Bronchial epithelial cell (primary cell): ENCODE measurements at regions not wholly inside any gene's neighbourhood (a gene's known extent, or its start where the extent isn't known, plus 50 kb on each side); places are given as distances from the start of the nearest gene placed in this dataset.
A peak's percentile ranks its signal among the peaks of the same experiment; 100 is the strongest.

ENCODE experiments used
- DNase-seq: peaks from one replicate; pipeline ENCODE4 v3.0.0-alpha.2; 2010; ENCODE audit warnings: low read depth
- FAIRE-seq: peaks from 2 replicates; lab custom pipeline; 2011; peaks lifted over from hg19 to GRCh38; lab: Jason Lieb, UNC
- H3K27me3 ChIP-seq: 2 replicates; pipeline ENCODE4 v1.5.1; 2011; ENCODE audit warnings: low read length; ENCODE audit not compliant: control insufficient read depth, insufficient read depth
- H3K36me3 ChIP-seq: 2 replicates; pipeline ENCODE4 v1.5.1; 2011; ENCODE audit warnings: low read length; ENCODE audit not compliant: control insufficient read depth, insufficient read depth
- H3K4me3 ChIP-seq: 2 replicates; pipeline ENCODE4 v1.5.1; 2011; ENCODE audit warnings: mild to moderate bottlenecking, low read depth, low read length, control low read depth
- TF ChIP-seq, protein P1 (sequence below): IDR thresholded peaks from 2 replicates; pipeline ENCODE4 v1.5.1; 2011; ENCODE audit warnings: mild to moderate bottlenecking, moderate library complexity, low read length, control low read depth, inconsistent platforms; ENCODE audit not compliant: insufficient read depth, severe bottlenecking

DNA sequence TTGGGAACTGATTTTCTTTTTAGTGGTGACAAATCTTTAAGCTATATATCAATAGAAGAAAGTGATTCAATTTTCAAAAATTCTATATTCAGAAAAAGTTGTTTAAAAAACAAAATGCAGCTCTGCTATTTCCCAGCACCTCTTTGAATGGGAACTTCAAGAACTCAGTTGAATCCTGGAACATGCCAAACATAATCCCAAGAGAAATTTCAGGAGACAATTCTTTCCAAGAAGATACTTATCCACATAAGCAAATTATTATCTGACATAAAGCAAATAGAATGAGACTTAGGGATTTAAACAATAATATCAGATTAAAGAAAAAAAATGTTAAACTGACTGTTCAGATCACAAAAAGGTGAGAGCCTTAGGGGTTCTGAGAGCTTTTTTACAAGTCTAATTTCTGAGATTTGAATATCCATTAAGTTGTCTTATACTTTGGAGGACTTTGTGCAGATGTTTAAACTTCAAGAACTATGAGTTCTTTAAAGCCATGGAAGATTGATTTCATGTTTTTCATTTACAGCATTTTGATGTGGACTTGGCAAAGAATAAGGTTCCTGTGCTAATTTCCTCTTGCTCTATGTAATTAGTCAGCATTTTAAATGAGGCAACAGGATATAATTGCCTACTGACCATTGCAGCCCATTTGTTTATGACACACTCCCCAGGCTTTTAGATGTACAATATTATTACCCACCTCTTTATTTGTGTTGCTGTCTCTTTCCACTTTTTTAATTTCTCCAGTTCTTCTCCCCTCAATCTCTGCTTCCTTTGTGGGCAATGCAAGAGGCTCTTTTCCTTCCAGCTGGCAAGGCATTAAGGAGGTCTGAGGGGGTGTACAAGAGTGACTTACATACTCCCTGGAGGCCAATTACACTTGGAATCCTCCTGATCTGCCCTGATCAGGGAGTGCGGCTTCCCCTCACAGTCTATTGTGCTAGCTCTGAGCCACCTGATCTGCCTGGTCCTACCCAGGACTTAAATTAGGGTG lies 419.1 kb downstream of the NR2F1-AS1 start:
- no peaks in the 10 kb centered on the region for H3K27me3 ChIP-seq
- H3K4me3 ChIP-seq = no peak overlapping the region
- H3K36me3 ChIP-seq = no peaks in the 10 kb centered on the region
- DNase-seq (peak; percentile 84), FAIRE-seq (no peak)
- TF ChIP-seq, protein P1, sequence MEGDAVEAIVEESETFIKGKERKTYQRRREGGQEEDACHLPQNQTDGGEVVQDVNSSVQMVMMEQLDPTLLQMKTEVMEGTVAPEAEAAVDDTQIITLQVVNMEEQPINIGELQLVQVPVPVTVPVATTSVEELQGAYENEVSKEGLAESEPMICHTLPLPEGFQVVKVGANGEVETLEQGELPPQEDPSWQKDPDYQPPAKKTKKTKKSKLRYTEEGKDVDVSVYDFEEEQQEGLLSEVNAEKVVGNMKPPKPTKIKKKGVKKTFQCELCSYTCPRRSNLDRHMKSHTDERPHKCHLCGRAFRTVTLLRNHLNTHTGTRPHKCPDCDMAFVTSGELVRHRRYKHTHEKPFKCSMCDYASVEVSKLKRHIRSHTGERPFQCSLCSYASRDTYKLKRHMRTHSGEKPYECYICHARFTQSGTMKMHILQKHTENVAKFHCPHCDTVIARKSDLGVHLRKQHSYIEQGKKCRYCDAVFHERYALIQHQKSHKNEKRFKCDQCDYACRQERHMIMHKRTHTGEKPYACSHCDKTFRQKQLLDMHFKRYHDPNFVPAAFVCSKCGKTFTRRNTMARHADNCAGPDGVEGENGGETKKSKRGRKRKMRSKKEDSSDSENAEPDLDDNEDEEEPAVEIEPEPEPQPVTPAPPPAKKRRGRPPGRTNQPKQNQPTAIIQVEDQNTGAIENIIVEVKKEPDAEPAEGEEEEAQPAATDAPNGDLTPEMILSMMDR = no peak

DNA sequence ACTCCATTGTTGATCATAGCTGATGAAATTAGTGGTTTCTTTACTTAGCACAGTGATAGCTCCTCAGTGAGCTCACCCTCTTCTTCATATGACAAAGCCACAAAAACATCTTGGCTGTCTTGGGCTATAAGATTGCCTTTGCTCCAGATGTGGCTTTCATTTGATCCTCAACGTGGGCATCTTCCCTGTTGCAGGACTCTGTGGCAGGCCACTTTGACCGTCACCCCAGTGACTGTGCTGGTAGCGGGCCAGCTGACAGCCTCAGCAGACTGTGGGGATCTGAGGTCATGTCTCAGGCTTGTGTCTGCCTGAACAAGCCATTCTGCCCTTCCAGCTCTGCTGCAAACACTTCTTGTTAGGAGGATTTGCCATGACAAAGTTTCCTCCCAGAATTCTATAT lies 422.2 kb downstream of the NR2F1-AS1 start:
- Histone ChIP-seq H3K27me3 (no peaks in the 10 kb centered on the region), H3K36me3 (no peaks in the 10 kb centered on the region), H3K4me3 (no peak overlapping the region)
- FAIRE-seq (no peak), DNase-seq (peak; percentile 59)
- TF ChIP-seq, protein P1 = no peak

DNA sequence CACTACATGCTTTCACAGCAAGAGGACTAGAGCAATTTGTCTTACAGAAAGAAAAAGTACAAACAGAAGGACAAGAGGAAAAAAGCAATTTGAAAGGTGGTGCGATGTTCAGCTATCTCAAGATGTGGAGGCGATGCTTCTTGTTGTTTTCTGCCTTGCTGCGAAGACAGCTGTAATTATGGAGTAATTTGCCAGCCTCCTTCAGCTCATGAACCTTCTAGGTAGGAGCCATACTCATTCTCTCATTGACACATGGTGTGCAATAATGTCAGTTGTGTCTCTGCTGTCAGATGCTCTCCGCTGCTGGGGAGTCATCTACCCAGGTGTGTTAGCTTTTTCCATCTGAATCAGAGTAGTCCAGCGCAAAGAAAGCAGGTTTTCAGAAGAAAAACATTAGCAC lies 424.5 kb downstream of the NR2F1-AS1 start:
- Histone ChIP-seq H3K36me3 (no peaks in the 10 kb centered on the region), H3K27me3 (no peaks in the 10 kb centered on the region), H3K4me3 (no peak overlapping the region)
- TF ChIP-seq, protein P1 = no peak
- FAIRE-seq = no peak
- DNase-seq = no peak

DNA sequence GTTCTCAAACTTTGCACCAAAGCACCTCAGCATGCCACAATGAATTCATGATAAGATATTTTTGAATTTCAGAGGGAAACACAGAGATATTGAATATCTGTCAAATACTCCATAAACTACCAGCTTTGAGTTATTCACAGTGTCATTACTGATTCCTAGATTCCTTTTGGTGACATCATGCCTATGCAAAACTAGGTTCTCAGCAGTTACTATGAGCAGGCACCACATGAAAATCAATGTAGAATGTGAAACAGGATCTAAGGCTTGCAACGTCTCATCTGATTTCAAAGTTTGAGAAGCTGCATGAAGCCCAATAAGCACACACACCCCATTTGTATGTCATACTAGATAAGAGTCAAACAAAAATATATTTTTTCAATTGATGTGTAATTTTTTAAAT lies 426.5 kb downstream of the NR2F1-AS1 start:
- Histone ChIP-seq H3K4me3 (no peak overlapping the region), H3K36me3 (no peaks in the 10 kb centered on the region), H3K27me3 (no peaks in the 10 kb centered on the region)
- TF ChIP-seq, protein P1 = no peak
- DNase-seq (no peak), FAIRE-seq (no peak)

DNA sequence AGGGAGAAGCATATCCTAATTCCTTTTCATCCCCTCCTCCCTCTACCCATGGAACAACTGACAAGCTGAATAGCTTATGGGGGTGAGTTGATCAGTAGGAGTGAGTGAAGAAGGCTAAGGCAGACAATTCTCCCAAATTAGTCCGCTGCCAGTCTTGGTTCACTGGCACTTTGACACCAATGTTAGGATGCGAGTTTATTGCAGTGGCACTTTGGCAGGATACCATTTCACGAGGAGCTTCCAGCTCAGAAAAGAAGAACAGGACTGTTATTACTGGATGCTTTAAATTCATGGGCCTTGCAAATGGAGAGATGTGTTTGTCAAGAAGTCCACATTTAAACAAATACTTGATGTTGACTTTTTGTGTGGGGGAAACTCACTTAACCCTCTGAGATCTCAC lies 427.6 kb downstream of the NR2F1-AS1 start:
- DNase-seq (no peak), FAIRE-seq (no peak)
- TF ChIP-seq, protein P1 = no peak
- no peaks in the 10 kb centered on the region for H3K27me3 ChIP-seq
- no peak overlapping the region for H3K4me3 ChIP-seq
- no peaks in the 10 kb centered on the region for H3K36me3 ChIP-seq

DNA sequence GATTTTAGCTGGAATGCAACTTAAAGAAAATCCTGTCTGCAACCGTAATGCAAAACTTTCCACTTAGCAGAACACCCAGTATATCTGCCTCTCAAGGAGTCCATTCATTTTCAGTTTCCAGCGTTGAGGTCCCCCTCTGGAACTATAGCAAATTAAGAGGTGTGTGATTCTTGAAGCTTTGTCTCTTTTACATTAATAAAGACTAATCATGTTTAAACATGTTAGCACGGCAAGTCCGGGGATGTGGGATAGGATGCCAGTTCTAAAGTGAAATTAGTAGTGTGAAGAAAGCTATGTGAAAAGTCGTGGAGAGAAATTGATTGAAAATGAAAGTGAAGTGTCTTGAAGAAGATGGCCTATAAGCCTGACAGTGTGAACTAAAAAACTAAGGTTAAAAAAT lies 429.1 kb downstream of the NR2F1-AS1 start:
- Histone ChIP-seq H3K36me3 (no peaks in the 10 kb centered on the region), H3K4me3 (no peak overlapping the region), H3K27me3 (no peaks in the 10 kb centered on the region)
- TF ChIP-seq, protein P1 = no peak
- FAIRE-seq (no peak), DNase-seq (peak; percentile 66)
